ENCODE measurements at regions not wholly inside any gene's neighbourhood (a gene's known extent, or its start where the extent isn't known, plus 50 kb on each side); places are given as distances from the start of the nearest gene placed in this dataset.
"Not testable (repeated sequence)": the region's sequence is repeated elsewhere in the genome, so short reads cannot be mapped to it uniquely, and the experiment has no call there.

- DNase-seq = no peak
Measured at GRCh38 chr1:70556541-70556940, 145.5 kb downstream of the CTH start.

GRCh38 chr1:70567167-70567566, 156.1 kb downstream of the CTH start:
- DNase-seq = no peak

- DNase-seq = no peak
Measured at GRCh38 chr1:70571191-70571590, 160.1 kb downstream of the CTH start.

- no peak for DNase-seq
Measured at GRCh38 chr1:70573317-70573843, 162.3 kb downstream of the CTH start.

GRCh38 chr1:70581661-70582060, 170.6 kb downstream of the CTH start:
- no peak for DNase-seq

GRCh38 chr1:70583522-70583921, 172.5 kb downstream of the CTH start:
- no peak for DNase-seq

- no peak for DNase-seq
Measured at GRCh38 chr1:70586046-70586445, 175.0 kb downstream of the CTH start.

- DNase-seq = no peak
Measured at GRCh38 chr1:70587872-70588366, 176.9 kb downstream of the CTH start.

- DNase-seq = not testable (repeated sequence)
Measured at GRCh38 chr1:70593551-70593950, 182.5 kb downstream of the CTH start.

- DNase-seq = no peak
Measured at GRCh38 chr1:70608815-70609214, 197.7 kb downstream of the CTH start.

- DNase-seq = not testable (repeated sequence)
Measured at GRCh38 chr1:70610164-70610563, 199.1 kb downstream of the CTH start.

GRCh38 chr1:70616946-70617345, 205.9 kb downstream of the CTH start:
- DNase-seq = no peak

- DNase-seq = no peak
Measured at GRCh38 chr1:70617728-70618127, 206.7 kb downstream of the CTH start.

- DNase-seq = no peak
Measured at GRCh38 chr1:70627910-70628309, 216.8 kb downstream of the CTH start.

- DNase-seq = no peak
Measured at GRCh38 chr1:70628973-70629372, 217.9 kb downstream of the CTH start.

- DNase-seq = no peak
Measured at GRCh38 chr1:70633004-70633403, 221.9 kb downstream of the CTH start.

- DNase-seq = no peak
Measured at GRCh38 chr1:70635868-70636267, 224.8 kb downstream of the CTH start.

GRCh38 chr1:70641868-70642267, 230.8 kb downstream of the CTH start:
- DNase-seq = no peak

GRCh38 chr1:70656361-70656760, 245.3 kb downstream of the CTH start:
- no peak for DNase-seq

- no peak for DNase-seq
Measured at GRCh38 chr1:70659891-70660290, 248.8 kb downstream of the CTH start.

- no peak for DNase-seq
Measured at GRCh38 chr1:70666381-70667140, 255.5 kb downstream of the CTH start.

- no peak for DNase-seq
Measured at GRCh38 chr1:70667494-70668170, 256.6 kb downstream of the CTH start.

GRCh38 chr1:70671006-70671405, 259.9 kb downstream of the CTH start:
- DNase-seq = no peak

GRCh38 chr1:70672442-70672888, 261.4 kb downstream of the CTH start:
- no peak for DNase-seq

Measured in KG1 (cell line).